ENCODE measurements at regions not wholly inside any gene's neighbourhood (a gene's known extent, or its start where the extent isn't known, plus 50 kb on each side); places are given as distances from the start of the nearest gene placed in this dataset.
"Not testable (repeated sequence)": the region's sequence is repeated elsewhere in the genome, so short reads cannot be mapped to it uniquely, and the experiment has no call there.

- ATAC-seq (ENCODE audit: low read depth); H3K9me1 ChIP-seq (ENCODE audit: insufficient read depth, low read length); CTCF ChIA-PET; H2BK15ac ChIP-seq (ENCODE audit: low read depth, low read length); H3K4me3 ChIP-seq (ENCODE audit: insufficient read depth, low read depth, low read length); H4K8ac ChIP-seq (ENCODE audit: low read depth in 2 of 2, low read length in 2 of 2); H3K14ac ChIP-seq (replicated peaks; ENCODE audit: low read depth, low read length); dilution Hi-C loops (cut with HindIII; ENCODE audit: low sequenced_read_pairs, unreplicated experiment); POLR2A ChIA-PET (ENCODE audit: unreplicated experiment); in situ Hi-C loops (cut with MboI; ENCODE audit: low sequenced_read_pairs); H3K27me3 ChIP-seq (ENCODE audit: control insufficient read depth, insufficient read depth, low read length); H2AK5ac ChIP-seq (ENCODE audit: low read depth, low read length); H2BK20ac ChIP-seq (ENCODE audit: low read depth, low read length); H4K20me1 ChIP-seq (ENCODE audit: insufficient read depth, low read length); H3K4me2 ChIP-seq (ENCODE audit: low read depth, low read length); H2BK120ac ChIP-seq (ENCODE audit: low read depth, low read length); H3K79me1 ChIP-seq (ENCODE audit: low read depth in 1 of 2, low read length in 2 of 2); H3K4me1 ChIP-seq (ENCODE audit: control insufficient read depth, insufficient read depth, low read length); H3K18ac ChIP-seq (ENCODE audit: low read depth, low read length); H3K9ac ChIP-seq (ENCODE audit: low read depth, low read length); H3K9me3 ChIP-seq (ENCODE audit: control insufficient read depth, insufficient read depth, low read length); H3K56ac ChIP-seq (ENCODE audit: extremely low read depth, insufficient read depth, low read length); BruUV-seq (replicated peaks); H3K23ac ChIP-seq (ENCODE audit: low read depth, low read length); H4K91ac ChIP-seq (ENCODE audit: insufficient read depth, low read depth, low read length); H3K4ac ChIP-seq (ENCODE audit: low read depth, low read length); intact Hi-C loops (cut with micrococcal nuclease); H2AFZ ChIP-seq (replicated peaks; ENCODE audit: low read length, poor library complexity); DNase-seq; H3K36me3 ChIP-seq (ENCODE audit: control insufficient read depth, insufficient read depth, low read length); H3K27ac ChIP-seq (ENCODE audit: insufficient read depth, low read length); H2AK9ac ChIP-seq (replicated peaks; ENCODE audit: low read depth, low read length, poor library complexity); H2BK5ac ChIP-seq (ENCODE audit: low read depth, low read length, poor library complexity, severe bottlenecking); H4K5ac ChIP-seq (ENCODE audit: low read depth, low read length): not testable (repeated sequence)
- 94% methylated on average over 5 of the region's 17 CpGs; no CpG with 5 or more reads in 1 of the 2 experiments for WGBS, 2 experiments (ENCODE audit: extremely low coverage in 2 of 2, insufficient read length in 1 of 2)
Observed at GRCh38 chr14:55861561-55861960, 256.6 kb upstream of the PELI2 start.
